ENCODE measurements at regions not wholly inside any gene's neighbourhood (a gene's known extent, or its start where the extent isn't known, plus 50 kb on each side); places are given as distances from the start of the nearest gene placed in this dataset.

- Histone ChIP-seq H3K79me2 (ENCODE audit: control insufficient read depth, insufficient read depth, low read length) (no peaks in the 10 kb centered on the region), H3K9me1 (ENCODE audit: control insufficient read depth, insufficient read depth, low read length) (no peaks in the 10 kb centered on the region), H3K36me3 (ENCODE audit: control insufficient read depth, insufficient read depth, low read length) (no peaks in the 10 kb centered on the region), H2AFZ (ENCODE audit: low read depth, low read length) (no peak overlapping the region), H3K27ac (ENCODE audit: extremely low read depth, low read depth, low read length) (no peak overlapping the region), H3K4me3 (no peak overlapping the region), H3K4me2 (ENCODE audit: insufficient read depth, low read length) (no peak overlapping the region), H3K9me3 (replicated peaks; ENCODE audit: control insufficient read depth, insufficient read depth, low read depth, low read length) (peaks cover 7% of the 10 kb centered on the region; the same call in 1 of the 2 replicates), H3K27me3 (ENCODE audit: control insufficient read depth in 2 of 2, insufficient read depth in 2 of 2, low read length in 2 of 2) (no peaks in the 10 kb centered on the region), H3K4me1 (replicated peaks in 1 of 2; ENCODE audit: control insufficient read depth in 2 of 2, insufficient read depth in 2 of 2, low read length in 2 of 2) (no peaks in the 10 kb centered on the region; a peak in 1 of 5 replicates), H3K9ac (ENCODE audit: insufficient read depth in 1 of 2, low read depth in 2 of 2, low read length in 2 of 2) (no peak overlapping the region), H4K20me1 (replicated peaks; ENCODE audit: control insufficient read depth, insufficient read depth, low read length) (no peaks in the 10 kb centered on the region)
- intact Hi-C loops (cut with micrococcal nuclease) = no loop called here
- FAIRE-seq (no peak), ATAC-seq (no peak), DNase-seq (ENCODE audit: extremely low read depth in 1 of 4, low spot score in 3 of 4) (no peak)
- BruUV-seq (replicated peaks) = no TSS peak
- 12% methylated on average over 6 of the region's 6 CpGs for WGBS (ENCODE audit: insufficient coverage, low coverage, missing lambda C conversion rate)
- ChIA-PET CTCF (ENCODE audit: low intra/inter-chr PET ratio) (no interaction called here), POLR2A (no interaction called here)
- in situ Hi-C loops (cut with MboI) = no loop called here
- no peak for TF ChIP-seq TCF15 (CRISPR knock-in tag; IDR thresholded peaks at IDR 0.05)
- TF ChIP-seq BACH1 (tag; IDR thresholded peaks at IDR 0.05) = no peak
- no peak for TF ChIP-seq ZNF592 (IDR thresholded peaks at IDR 0.05)
Measured at GRCh38 chr17:69820876-69821473, 254.1 kb upstream of the KCNJ16 start.

Measured in K562 (cell line).